ENCODE measurements at regions not wholly inside any gene's neighbourhood (a gene's known extent, or its start where the extent isn't known, plus 50 kb on each side); places are given as distances from the start of the nearest gene placed in this dataset.
"Not testable (repeated sequence)": the region's sequence is repeated elsewhere in the genome, so short reads cannot be mapped to it uniquely, and the experiment has no call there.

GRCh38 chr1:115531631-115532264 lies 110.0 kb upstream of the VANGL1 start:
- no peak for DNase-seq

- no peak for DNase-seq
These were observed 111.4 kb upstream of the VANGL1 start for GRCh38 chr1:115530407-115530806.

DNA sequence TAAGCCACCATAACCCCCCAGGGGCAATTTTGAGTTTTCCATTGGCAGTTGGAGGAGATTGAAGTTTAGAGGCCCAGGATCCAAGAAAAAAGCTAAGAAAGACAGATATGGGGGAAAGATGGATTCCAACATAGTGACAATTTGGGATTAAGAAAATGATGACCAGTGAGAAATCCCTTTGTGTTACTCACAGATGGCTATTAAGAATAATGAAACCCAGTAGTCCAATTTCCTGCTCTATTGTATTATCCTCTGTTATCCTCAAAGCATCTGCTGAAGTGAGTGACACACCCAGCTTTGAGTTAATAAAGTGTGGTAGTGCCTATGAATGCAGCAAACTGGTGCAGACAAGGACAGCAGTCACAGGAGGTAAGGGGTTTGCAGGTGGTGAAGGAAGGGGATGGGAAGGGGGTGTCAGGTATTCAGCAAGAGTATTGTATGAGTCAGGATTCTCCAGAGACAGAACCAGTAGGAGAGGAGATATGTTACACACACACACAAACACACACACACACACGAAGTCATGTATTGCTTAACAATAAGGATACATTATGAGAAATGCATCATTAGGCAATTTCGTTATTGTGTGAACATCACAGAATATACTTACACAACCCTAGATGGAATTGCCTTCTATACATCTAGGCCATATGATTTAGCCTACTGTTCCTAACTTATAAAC lies 112.4 kb upstream of the VANGL1 start:
- no peak for DNase-seq

DNA sequence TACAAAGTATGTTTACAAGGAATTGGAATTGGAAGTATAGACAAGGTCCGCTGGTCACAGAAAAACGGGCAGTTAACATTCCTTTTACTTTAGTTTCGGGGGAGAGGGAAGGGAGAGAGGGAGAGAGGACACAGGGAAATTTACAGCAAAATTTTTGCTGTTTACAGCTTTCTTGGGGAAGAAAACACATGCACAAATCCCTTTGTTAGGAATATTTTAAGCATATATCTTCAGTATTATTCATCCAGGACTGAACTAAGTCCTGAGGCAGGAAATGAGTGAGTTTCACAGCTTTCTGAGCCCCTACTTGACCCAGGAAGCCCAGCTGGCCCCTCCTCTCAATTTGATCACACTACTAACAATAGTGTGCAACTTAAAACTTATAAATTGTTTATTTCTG lies 113.4 kb upstream of the VANGL1 start:
- DNase-seq = not testable (repeated sequence)

- DNase-seq = no peak
These were observed 114.0 kb upstream of the VANGL1 start for GRCh38 chr1:115527746-115528145.

- DNase-seq = no peak
These were observed 114.9 kb upstream of the VANGL1 start for GRCh38 chr1:115526900-115527299.

DNA sequence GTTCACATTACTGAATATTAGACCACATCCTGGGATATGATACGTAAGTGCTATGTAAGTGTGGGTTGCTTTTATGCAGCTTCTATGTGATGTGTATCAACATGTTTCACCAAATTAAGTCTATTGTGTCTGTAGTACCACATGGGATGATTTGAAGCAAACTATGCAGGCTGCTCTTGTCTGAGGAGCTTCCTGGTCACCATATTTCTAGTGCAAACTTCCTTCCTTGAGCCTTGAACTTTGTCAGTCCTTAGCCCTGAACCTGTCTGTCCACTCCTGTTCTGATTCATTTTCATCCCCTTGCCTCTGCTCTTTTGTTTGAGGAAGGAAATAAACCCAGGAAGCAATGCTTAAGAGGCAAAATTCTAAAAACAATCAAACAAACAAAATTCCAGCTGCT lies 117.5 kb upstream of the VANGL1 start:
- no peak for DNase-seq

DNA sequence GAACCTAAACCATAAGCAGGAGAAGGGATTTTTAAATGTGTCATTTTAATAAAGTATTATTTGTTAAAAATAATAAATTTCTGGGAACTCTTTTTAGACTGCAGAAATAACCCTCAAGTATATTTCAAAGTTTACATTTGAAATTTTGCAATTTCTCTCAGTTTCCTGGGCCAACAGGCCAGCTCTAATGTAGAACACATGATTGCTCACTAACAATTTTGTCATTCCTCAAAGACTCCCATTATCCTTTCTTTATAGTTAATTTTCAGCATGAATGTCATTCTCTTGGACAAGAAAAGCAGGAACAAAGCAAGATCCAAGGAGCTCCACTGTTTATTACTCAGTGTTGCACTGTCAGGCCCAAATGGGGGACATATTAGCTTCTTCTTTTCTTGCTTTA lies 119.4 kb upstream of the VANGL1 start:
- DNase-seq = no peak

- no peak for DNase-seq
These were observed 126.5 kb upstream of the VANGL1 start for GRCh38 chr1:115515270-115515669.

DNA sequence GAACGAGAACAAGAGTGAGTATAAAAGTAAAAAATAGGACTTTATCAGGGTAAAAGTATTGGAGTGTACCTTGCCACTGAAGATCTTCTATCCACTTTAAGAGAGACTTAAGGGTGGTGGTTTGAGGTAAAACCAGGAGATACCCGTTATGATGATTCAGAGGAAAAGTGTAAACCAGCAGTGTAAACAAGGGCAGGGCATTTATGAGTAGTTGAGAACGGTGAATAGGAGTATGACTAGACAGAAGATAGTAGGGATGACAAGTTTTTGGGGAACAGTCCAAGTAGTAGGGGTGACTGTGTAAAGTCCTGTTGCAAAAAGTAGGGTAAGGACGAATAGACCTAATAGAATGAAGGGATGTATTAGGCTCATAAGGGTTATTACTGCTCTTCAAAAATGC lies 131.5 kb upstream of the VANGL1 start:
- DNase-seq = not testable (repeated sequence)

DNA sequence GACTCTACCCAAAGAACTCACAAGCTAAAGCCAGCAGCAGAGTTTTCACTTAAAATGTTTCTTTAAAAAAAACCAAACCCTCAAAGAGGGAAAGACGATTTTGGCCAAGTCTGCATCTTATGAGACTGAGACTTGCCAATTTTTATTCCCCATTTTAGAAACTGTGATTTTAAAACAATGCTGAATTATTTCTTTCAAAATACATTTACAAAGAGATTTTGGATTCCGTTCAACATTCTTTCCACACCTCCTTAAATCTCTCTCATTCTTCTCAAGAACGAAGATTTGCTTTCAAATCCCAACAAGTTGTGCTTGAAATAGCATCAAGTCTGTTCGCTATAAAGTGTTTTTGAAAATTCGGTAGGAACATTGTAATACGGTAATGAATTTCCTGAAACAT lies 133.9 kb upstream of the VANGL1 start:
- no peak for DNase-seq

GRCh38 chr1:115506924-115507589 lies 134.7 kb upstream of the VANGL1 start:
- DNase-seq = peak; percentile 5

GRCh38 chr1:115506518-115506917 lies 135.3 kb upstream of the VANGL1 start:
- no peak for DNase-seq

DNA sequence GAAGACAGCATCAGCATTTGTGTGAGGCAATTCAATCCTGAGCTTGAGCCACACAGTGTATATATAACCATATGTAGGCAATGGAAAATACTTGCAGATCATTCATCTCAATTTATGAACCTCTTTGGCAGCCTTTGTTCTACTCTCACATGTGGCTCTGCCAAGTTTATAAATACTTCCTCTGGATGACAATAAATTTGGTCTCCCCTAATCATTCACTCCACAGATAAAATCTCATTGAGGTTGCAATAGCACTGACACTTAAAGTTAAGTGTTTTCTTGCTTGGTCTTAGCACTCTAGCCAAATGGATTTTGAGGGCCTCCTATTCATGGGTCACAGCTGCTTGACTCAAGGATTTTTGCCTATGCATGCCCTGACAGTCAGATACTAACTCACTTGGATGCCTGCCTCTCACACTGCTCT lies 136.6 kb upstream of the VANGL1 start:
- DNase-seq = no peak

DNA sequence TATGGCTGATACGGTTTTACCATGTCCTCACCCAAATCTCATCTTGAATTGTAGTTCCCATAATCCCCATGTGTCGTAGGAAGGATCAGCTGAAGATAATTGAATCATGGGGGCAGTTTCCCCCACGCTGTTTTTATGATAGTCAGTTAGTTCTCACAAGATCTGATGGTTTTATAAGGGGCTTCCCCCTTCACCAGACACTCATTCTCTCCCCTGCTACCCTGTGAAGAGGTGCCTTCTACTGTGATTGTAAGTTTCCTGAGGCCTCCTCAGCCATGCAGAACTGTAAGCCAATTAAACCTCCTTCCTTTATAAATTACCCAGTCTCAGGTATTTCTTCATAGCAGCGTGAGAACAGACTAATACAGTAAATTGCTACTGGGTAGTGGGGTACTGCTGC lies 139.6 kb upstream of the VANGL1 start:
- DNase-seq = not testable (repeated sequence)

DNA sequence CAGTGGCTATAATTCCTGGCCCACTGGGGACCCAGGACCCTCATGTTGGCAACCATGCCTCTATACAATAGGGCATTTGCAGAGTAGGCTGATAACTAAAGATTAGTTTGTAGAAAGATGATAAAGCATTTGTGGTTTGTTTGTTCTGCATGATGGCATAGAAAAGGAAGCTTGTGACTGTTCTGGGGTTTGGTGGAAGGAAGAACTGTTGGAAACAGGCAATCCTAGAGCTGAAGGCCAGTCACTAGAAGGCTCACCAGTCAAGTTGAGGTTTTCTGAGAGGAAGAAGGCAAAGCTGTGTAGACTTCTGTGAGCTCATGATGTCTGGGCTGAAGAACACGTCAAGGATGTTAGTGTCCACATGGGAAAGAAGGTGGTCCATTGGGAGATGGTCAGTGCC lies 140.3 kb upstream of the VANGL1 start:
- no peak for DNase-seq

GRCh38 chr1:115499253-115499652 lies 142.5 kb upstream of the VANGL1 start:
- no peak for DNase-seq

DNA sequence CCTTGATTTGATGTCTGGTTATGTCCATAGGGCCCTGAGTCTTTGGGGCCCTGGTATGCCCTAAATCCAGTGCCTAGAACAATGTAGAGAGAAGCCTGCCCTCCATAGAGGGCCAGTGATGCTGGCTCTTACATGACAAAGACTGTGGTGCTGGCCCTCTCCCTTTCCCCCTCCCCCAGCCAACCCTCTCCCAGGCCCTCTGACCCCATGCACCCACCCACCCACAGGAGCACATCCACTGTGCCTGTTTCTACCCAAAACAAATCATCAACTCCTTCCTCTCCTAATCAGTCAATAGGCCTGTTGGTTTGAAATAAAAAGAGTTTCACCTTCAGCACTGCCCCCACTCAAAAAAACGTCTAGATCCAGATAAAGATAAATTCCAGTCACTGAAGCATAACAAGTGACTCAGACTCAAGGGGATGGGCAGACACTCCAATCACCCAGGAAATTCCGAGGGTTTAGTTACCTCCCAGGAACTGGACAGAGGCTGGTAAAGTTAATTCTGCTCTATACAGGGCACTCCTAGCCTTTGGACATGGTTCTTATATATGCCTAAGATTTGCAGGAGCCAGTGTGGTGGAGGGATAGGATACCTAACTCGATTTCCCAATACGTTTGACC lies 144.8 kb upstream of the VANGL1 start:
- no peak for DNase-seq

- no peak for DNase-seq
These were observed 146.1 kb upstream of the VANGL1 start for GRCh38 chr1:115495625-115496024.

GRCh38 chr1:115495111-115495510 lies 146.7 kb upstream of the VANGL1 start:
- DNase-seq = no peak

- DNase-seq = no peak
These were observed 147.9 kb upstream of the VANGL1 start for GRCh38 chr1:115493834-115494233.

GRCh38 chr1:115492880-115493279 lies 148.9 kb upstream of the VANGL1 start:
- no peak for DNase-seq

DNA sequence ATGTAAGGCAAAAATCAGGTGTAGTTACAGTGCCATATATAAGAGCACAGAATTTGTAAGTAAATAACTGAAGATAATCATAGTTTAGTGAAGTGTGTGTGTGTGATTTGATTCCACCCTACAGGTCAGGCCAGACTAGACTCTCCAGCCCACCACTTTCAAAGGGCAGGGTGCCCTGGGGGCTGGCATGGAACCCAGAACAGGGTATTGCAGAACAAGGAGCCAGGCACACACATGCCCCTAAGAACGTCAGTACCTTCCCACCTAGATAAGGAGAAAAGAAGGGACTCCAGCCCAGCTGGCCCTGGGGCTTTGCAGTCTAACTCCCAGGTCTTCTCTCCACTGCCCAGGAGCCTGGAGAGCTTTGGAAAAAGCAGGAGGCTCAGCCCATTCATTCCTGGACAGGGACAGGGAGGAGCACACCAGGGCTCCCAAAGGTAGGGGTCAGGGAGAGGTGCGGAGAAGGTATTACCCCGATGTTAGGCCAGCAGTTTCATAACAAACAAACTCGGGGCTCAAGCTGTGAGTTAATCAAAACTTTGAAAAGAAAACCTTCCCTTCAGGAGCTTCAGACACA lies 149.7 kb upstream of the VANGL1 start:
- no peak for DNase-seq

Measured in NCI-H1694 (cell line).